Hepatocyte (in vitro differentiated cells): ENCODE measurements at regions not wholly inside any gene's neighbourhood (a gene's known extent, or its start where the extent isn't known, plus 50 kb on each side); places are given as distances from the start of the nearest gene placed in this dataset.

Experiments used
- CTCF ChIP-seq: fragments of 200-600 bp; sonication (generic); IDR thresholded peaks from 2 replicates; pipeline ENCODE4 v1.5.1; 2016; ENCODE audit warnings: antibody characterized with exemption, mild to moderate bottlenecking; ENCODE audit not compliant: poor library complexity
- EZH2 ChIP-seq: fragments of 200-600 bp; sonication (generic); IDR thresholded peaks from 2 replicates; pipeline ENCODE4 v1.6.1; 2016; ENCODE audit warnings: antibody characterized with exemption, mild to moderate bottlenecking, borderline replicate concordance
- EZH2phosphoT487 ChIP-seq: fragments of 200-600 bp; sonication (generic); IDR thresholded peaks from one replicate; pipeline ENCODE4 v1.6.1; 2018; ENCODE audit warnings: antibody characterized with exemption, mild to moderate bottlenecking, low read depth, moderate library complexity; ENCODE audit not compliant: unreplicated experiment, severe bottlenecking

GRCh38 chr1:220952961-220953643, 73.9 kb downstream of the HLX start:
- no peak for TF ChIP-seq CTCF
- TF ChIP-seq EZH2, result no peak
- no peak for TF ChIP-seq EZH2phosphoT487
